Cerebellar cortex (tissue), 1 donor: ENCODE measurements at regions not wholly inside any gene's neighbourhood (a gene's known extent, or its start where the extent isn't known, plus 50 kb on each side); places are given as distances from the start of the nearest gene placed in this dataset.
"Not testable (repeated sequence)": the region's sequence is repeated elsewhere in the genome, so short reads cannot be mapped to it uniquely, and the experiment has no call there.

Experiments
- DNase-seq: peaks from one replicate; pipeline ENCODE4 v3.0.0-alpha.2; 2015; ENCODE audit warnings: low spot score

GRCh38 chr12:97985834-97986233 is 523.2 kb downstream of the RMST start:
- DNase-seq, result no peak

- not testable (repeated sequence) for DNase-seq
Observed at GRCh38 chr12:97988588-97988987, 526.0 kb downstream of the RMST start.

DNA sequence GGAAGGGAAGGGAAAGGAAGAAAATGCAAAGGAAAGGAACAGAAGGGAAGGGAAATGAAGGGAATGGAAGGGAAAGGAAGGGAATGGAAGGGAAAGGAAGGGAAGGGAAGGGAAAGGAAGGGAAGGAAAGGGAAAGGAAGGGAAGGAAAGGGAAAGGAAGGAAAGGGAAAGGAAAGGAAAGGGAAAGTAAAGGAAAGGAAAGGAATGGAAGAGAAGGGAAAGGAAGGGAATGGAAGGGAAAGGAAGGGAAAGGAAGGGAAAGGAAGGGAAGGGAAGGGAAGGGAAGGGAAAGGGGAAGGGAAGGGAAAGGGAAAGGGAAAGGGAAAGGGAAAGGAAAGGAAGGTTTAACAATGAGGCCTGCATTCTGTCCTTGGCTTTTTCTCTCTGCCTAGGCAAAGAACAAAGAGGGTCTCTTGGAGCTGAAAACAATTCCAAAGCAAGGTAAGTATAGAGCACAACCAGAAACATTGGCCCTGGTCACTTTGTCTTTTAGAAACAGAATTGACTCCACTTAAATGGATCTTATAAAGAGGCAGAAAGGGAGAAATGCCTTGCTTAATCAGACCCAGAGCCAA is 525.9 kb upstream of the TMPO start:
- no peak for DNase-seq

- no peak for DNase-seq
Observed at GRCh38 chr12:97994746-97995484, 520.5 kb upstream of the TMPO start.

- DNase-seq, result no peak
Observed at GRCh38 chr12:97995559-97995958, 519.8 kb upstream of the TMPO start.

DNA sequence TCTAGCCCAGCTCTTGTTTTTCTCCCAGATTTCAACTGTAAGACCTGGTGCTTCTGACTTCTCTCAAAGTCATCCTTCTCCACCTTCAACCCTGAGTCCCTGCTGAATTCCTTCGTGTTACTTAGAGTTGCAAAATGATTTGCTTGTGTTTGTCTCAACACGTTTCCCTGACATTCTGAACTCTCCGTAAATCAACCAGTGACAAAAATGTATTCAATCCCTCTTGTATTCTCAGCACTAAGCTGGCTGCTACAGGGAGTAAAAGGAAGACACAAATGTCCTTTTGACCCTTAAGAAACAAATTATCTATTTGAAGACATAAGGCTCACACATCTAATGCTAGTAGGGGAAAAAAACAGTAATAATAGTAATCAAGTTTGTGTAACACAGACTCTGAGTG is 514.0 kb upstream of the TMPO start:
- no peak for DNase-seq

- peak; percentile 44 for DNase-seq
Observed at GRCh38 chr12:98002887-98003493, 512.4 kb upstream of the TMPO start.

DNA sequence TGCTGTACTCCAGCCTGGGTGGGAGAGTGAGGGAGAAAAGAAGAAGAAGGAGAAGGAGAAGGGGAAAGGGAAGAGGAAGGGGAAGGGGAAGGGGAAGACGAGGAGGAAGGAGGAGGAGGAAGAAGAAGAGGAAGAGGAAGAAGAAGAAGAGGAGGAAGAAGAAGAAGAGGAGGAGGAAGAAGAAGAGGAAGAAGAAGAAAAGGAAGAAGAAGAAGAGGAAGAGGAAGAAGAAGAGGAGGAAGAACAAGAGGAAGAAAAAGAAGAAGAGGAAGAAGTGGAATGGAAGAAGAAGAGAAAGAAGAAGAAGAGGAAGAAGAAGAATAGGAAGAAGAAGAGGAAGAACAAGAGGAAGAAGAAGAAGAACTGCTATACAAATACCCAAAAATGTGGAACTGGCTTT is 507.4 kb upstream of the TMPO start:
- DNase-seq, result no peak

GRCh38 chr12:98013560-98013959 is 501.8 kb upstream of the TMPO start:
- DNase-seq, result no peak

DNA sequence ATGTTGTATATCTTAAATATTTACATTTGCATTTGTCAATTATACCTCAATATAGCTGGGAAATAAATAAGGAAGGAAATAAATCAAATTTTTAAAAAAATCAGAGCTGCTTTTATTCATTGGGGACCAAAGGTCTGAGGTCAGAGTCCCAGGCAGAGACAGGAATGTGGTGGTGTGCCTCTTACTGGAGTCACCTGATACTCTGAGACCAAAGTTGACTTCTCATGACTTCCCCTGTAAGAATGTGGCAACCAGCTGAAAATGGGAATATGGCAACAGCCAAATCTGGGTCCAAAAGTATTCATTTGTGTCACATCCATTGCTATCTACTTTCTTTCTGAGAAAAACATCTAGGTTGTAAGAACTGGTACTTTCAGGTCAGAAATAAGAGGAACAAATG is 496.6 kb upstream of the TMPO start:
- DNase-seq, result no peak

DNA sequence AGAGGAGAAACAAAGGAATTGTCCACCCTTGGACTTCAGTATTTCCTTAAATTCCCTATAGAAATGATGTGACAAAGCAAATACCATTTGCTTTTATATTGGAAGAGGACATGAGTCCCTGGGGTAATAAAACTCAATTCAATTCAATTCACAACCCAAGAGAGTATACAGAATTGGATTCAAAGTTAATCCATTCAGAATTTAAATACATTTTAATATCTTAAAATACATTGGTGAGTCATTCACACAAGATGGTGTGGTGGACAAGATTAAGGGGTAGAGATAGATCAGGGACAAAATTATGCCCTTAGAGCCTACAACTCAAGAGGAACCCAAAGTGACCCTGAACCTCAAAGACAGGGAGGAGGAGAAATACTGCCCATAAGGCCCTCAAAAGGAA is 495.0 kb upstream of the TMPO start:
- DNase-seq, result no peak

- DNase-seq, result no peak
Observed at GRCh38 chr12:98022961-98023360, 492.4 kb upstream of the TMPO start.

DNA sequence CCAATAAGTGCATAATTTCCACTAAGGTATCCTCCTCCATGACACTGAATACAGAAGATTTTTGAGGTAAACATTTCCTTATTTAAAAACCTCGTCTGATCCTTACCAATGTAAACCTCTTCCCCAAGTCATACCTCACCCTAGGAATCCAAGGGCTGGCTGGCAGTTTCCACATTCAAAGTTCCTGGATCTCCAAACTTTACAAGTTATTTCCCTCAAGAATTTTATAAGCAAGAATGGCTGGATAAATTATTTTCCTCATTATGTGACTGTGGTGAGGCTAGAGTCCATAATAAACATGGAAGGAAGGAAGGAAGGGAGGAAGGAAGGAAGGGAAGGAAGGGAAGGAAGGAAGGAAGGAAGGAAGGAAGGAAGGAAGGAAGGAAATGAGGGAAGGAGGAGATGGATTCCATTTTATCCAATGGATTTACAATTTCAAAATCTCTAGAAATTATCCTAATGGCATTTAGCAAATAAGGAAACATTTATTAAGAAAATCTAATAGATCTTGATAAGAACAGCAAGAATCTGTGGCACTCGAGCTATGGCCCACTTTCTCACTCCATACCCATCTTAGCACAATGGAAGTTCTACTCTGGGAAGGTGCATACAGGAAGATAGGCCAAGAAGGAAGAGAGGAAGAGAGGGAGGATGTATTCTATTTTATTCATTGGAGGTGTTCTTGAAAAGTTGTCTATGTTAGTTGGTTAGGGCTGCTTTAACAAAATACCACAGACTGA is 477.8 kb upstream of the TMPO start:
- no peak for DNase-seq

DNA sequence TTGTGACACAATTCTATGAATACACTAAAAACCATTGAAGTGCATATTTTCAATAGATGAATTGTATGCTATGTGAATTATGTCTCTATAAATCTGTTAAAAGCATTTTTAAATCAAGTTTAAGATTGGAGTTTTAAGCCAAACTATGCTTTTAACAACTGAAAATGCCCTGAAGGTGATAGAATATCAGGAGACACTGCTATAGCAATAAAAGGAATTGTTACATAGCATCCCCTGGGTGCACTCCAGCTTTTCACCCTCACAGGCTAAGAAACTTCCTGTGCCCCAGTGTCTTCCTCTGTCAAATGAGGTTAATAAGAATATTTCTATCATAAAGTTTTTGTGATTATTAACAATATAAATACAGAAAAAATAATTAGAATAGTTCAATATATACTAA is 472.7 kb upstream of the TMPO start:
- no peak for DNase-seq

GRCh38 chr12:98045395-98045794 is 470.0 kb upstream of the TMPO start:
- DNase-seq, result no peak

DNA sequence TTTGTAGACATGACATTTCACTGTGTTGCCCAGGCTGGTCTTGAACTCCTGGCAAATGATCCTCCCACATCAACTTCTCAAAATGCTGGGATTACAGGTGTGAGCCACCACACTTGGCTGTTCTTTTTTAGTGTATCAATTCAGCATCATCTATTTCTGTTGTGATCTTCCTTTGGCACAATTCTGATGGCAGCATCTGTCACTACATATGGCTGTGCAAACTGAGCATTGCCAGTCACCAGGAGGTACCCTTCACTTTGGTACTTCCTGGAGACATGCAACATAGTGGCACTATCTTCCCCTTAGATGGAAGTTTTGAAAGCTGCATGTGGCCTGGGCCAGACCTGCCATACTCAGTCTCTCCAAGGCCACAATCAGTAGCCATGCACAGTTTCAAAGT is 467.1 kb upstream of the TMPO start:
- no peak for DNase-seq

DNA sequence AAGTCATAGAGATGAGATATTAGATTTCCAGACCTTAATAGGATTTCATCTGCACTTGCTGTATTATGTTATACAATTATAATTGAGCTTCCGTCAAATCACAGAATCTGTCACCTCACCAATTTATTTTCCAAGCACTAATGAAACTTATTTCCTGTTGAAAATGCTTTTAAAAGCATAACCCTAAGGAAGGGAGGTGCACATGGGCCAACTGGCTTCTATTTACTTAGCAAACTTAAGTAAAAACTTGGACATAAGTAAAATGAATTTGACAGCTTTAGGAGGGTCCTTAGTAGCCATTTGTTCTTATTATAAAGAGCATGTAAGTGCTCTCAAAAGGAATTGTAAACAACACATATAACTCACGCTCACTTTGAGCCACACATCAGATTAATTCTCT is 462.2 kb upstream of the TMPO start:
- no peak for DNase-seq

- DNase-seq, result no peak
Observed at GRCh38 chr12:98057701-98058100, 457.7 kb upstream of the TMPO start.

DNA sequence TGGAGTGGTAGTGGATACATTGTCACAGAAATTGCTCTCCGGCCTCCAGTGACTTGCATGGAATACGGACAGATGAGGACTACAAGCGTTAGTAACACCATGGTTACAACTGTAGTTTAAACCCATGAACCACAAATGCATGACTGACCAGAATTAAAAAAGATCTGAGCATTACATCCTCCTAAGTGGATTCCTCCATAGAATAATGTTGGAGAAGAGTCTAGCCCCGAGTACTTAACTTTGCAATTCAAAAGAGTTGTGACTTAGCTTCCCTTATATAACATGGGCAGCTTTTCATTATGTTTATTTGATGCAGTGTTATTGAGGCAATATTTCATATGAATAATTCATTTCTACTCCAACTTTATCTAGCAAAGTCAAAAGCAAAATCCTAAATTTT is 457.2 kb upstream of the TMPO start:
- DNase-seq, result no peak

DNA sequence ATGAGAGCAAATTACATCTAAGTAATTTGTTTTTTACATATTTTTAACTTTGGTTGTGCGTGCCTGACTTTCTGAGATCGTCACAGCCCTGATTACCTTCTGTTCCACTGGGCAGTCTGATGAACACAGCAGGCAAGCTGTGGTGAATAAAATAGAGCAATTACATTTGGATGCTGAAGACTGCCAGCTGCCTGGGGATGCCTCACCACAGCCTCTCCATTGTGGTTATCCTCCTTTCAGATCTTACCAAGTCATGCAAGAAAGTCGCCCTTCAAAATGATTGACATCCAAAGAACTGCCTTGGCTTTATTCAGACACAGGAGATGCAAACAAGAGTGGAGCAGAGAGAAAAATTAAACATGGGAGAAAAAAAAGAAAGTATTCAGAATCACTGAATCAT is 456.6 kb upstream of the TMPO start:
- DNase-seq, result no peak

DNA sequence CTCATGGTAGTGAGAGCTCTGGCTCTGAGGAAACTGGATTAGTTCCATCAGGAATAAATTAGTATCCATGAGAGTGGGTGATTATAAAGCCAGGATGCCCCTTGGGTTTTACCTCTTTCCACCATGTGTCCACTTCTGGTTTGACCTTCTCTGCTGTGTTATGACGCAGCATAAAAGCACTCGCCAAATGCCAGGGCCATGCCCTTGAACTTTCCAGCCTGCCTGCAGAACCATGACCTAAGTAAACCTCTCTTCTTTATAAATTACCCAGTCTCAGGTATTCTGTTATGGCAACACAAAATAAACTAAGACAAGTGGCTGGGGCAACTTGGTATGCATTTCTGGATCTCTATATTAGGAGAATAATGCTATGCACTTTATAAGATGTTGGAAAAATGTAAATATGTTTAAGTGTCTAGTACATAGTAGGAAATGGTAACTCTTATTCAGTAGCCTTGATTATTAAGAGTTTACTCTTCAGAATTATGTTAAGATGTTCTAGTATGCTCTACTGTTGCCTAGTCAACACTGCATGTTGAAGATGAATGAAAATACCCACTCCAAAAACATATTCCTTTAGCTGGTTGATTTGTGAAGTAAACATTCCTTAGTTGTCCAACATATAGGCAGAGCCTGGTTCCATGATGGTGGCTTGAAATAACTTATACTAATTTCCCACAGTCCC is 455.6 kb upstream of the TMPO start:
- DNase-seq, result no peak

- no peak for DNase-seq
Observed at GRCh38 chr12:98060411-98060810, 455.0 kb upstream of the TMPO start.
